ENCODE measurements at regions not wholly inside any gene's neighbourhood (a gene's known extent, or its start where the extent isn't known, plus 50 kb on each side); places are given as distances from the start of the nearest gene placed in this dataset.
"Not testable (repeated sequence)": the region's sequence is repeated elsewhere in the genome, so short reads cannot be mapped to it uniquely, and the experiment has no call there.

DNA sequence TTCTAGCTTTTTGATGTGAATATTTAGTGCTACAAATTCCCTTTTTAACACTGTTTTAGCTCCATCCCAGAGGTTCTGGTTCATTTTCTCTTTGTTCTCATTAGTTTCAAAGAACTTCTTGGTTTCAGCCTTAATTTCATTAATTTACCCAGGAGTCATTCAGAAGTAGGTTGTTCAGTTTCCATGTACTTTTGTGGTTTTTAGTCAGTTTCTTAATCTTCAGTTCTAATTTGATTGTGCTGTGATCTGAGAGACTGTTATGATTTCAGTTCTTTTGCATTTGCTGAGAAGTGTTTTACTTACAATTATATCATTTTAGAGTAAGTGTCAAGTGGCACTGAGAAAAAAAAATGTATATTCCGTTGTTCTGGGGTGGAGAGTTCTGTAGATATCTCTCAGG, 240.1 kb upstream of the RASA1 start:
- 77% methylated on average over 1 of the region's 1 CpG for WGBS
- DNase-seq (ENCODE audit: extremely low spot score), result no peak

GRCh38 chr5:87029951-87030350, 237.7 kb upstream of the RASA1 start:
- no peaks in the 10 kb centered on the region for H3K4me1 ChIP-seq (ENCODE audit: insufficient read depth)
- 69% methylated on average over 7 of the region's 7 CpGs for WGBS
- no peaks in the 10 kb centered on the region for H3K36me3 ChIP-seq (ENCODE audit: insufficient read depth)

More for the DNA sequence above, 240.1 kb upstream of the RASA1 start:
- H3K4me3 ChIP-seq (ENCODE audit: low read depth, low read length), result no peak overlapping the region
- H3K36me3 ChIP-seq (ENCODE audit: insufficient read depth), result no peaks in the 10 kb centered on the region
- no peak overlapping the region for H3K27ac ChIP-seq (ENCODE audit: low read depth)
- no peaks in the 10 kb centered on the region for H3K4me1 ChIP-seq (ENCODE audit: insufficient read depth)

DNA sequence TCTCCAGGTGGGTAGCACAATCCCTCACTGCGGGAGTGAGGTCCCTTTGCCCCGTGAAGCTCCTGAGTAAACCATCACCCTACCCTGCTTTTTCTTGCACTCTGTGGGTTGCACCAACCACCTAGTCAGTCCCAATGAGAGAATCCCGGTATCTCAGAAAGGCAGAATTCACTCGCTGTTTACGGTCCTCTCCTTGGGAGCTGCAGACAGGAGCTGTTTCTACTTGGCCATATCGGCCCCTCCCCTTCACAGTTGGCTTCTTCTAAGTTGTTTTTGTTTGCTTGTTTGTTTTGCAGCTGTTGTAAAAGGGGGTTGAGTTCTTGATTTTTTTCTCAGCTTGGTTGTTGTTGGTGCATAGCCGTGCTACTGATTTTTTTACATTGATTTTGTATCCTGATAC, 237.0 kb upstream of the RASA1 start:
- H3K4me3 ChIP-seq (ENCODE audit: low read depth, low read length), result no peak overlapping the region
- H3K4me1 ChIP-seq (ENCODE audit: insufficient read depth), result no peaks in the 10 kb centered on the region
- no peaks in the 10 kb centered on the region for H3K36me3 ChIP-seq (ENCODE audit: insufficient read depth)
- WGBS, result 83% methylated on average over 7 of the region's 7 CpGs
- H3K27ac ChIP-seq (ENCODE audit: low read depth), result no peak overlapping the region
- DNase-seq (ENCODE audit: extremely low spot score), result no peak

More at GRCh38 chr5:87029951-87030350, 237.7 kb upstream of the RASA1 start:
- no peak for DNase-seq (ENCODE audit: extremely low spot score)
- Histone ChIP-seq H3K4me3 (ENCODE audit: low read depth, low read length) (no peak overlapping the region), H3K27ac (ENCODE audit: low read depth) (no peak overlapping the region)

- Histone ChIP-seq H3K4me3 (ENCODE audit: low read depth, low read length) (no peak overlapping the region), H3K4me1 (ENCODE audit: insufficient read depth) (no peaks in the 10 kb centered on the region), H3K36me3 (ENCODE audit: insufficient read depth) (no peaks in the 10 kb centered on the region), H3K27ac (ENCODE audit: low read depth) (no peak overlapping the region)
- DNase-seq (ENCODE audit: extremely low spot score), result no peak
- WGBS, result 80% methylated on average over 2 of the region's 2 CpGs
Measured at GRCh38 chr5:87034557-87034956, 233.1 kb upstream of the RASA1 start.

GRCh38 chr5:87042554-87042953, 225.1 kb upstream of the RASA1 start:
- Histone ChIP-seq H3K4me3 (ENCODE audit: low read depth, low read length) (no peak overlapping the region), H3K4me1 (ENCODE audit: insufficient read depth) (no peaks in the 10 kb centered on the region), H3K36me3 (ENCODE audit: insufficient read depth) (no peaks in the 10 kb centered on the region), H3K27ac (ENCODE audit: low read depth) (no peak overlapping the region)
- whole genome bisulfite sequencing, result 84% methylated on average over 7 of the region's 7 CpGs
- no peak for DNase-seq (ENCODE audit: extremely low spot score)

DNA sequence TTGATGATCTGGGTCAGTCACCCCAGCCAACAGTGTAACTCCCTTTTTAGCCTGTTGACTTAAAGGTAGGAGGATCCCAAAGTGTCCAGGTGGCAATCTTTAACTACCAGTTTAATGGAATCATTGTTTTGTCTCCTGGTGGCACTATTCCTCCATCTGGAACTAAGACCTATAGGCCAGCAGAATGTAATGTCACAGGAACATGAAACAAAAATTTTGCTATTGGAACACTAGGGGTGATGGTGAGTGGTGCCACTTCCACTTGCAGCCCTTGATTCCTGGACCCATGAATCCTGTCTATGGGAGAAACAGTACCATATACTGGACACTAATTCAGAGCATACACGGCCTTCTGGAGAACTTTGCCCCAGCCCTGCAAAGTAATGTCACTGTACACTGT, 219.5 kb upstream of the RASA1 start:
- Histone ChIP-seq H3K27ac (ENCODE audit: low read depth) (no peak overlapping the region), H3K4me1 (ENCODE audit: insufficient read depth) (no peaks in the 10 kb centered on the region), H3K36me3 (ENCODE audit: insufficient read depth) (no peaks in the 10 kb centered on the region), H3K4me3 (ENCODE audit: low read depth, low read length) (no peak overlapping the region)
- DNase-seq (ENCODE audit: extremely low spot score), result no peak
- WGBS, result 87% methylated on average over 1 of the region's 1 CpG

DNA sequence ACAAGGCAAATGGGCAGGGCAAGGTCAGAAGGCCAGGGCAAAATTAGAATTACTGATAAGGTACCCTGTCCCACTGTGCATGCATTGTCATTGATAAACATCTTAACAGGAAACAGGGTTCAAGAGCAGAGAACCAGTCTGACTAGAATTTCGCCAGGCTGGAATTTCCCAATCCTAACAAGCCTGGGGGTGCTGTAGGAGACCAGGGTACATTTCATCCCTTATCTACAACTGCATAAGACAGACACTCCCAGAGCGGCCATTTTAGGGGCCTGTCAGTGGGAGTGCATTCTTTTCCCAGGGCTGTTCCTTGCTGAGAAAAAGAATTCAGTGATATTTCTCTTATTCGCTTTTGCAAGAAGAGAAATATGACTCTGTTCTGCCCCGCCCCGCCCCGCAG, 218.7 kb upstream of the RASA1 start:
- 74% methylated on average over 6 of the region's 6 CpGs for WGBS
- not testable (repeated sequence) for H3K27ac ChIP-seq (ENCODE audit: low read depth); H3K36me3 ChIP-seq (ENCODE audit: insufficient read depth); H3K4me1 ChIP-seq (ENCODE audit: insufficient read depth); H3K4me3 ChIP-seq (ENCODE audit: low read depth, low read length); DNase-seq (ENCODE audit: extremely low spot score)

DNA sequence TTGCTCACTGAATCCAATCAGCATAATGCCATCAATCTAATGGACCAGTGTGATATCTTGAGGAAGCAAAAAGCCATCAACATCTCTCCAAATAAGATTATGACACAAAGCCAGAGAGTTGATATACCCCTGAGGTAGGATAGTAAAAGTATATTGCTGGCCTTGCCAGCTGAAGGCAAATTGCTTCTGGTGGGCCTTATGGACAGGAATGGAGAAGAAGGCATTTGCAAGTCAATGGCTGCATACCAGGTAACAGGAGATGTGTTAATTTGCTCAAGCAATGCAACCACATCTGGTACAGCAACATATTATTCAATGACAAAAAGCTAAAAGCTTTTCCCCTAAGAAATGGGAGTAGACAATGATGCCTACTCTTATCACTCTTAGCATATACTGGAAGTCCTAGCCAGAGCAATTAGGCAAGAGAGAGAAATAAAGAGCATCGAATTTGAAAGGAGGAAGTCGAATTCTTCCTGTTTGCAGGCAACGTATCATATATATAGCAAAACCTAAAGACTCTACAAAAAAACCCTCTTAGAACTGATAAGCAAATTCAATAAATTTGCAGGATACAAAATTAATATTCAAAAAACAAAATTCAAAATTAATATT, 216.1 kb upstream of the RASA1 start:
- DNase-seq (ENCODE audit: extremely low spot score), result no peak
- no peak overlapping the region for H3K4me3 ChIP-seq (ENCODE audit: low read depth, low read length)
- H3K27ac ChIP-seq (ENCODE audit: low read depth), result no peak overlapping the region
- WGBS, result 81% methylated on average over 3 of the region's 3 CpGs
- no peaks in the 10 kb centered on the region for H3K4me1 ChIP-seq (ENCODE audit: insufficient read depth)
- no peaks in the 10 kb centered on the region for H3K36me3 ChIP-seq (ENCODE audit: insufficient read depth)

GRCh38 chr5:87053146-87053545, 214.5 kb upstream of the RASA1 start:
- no peaks in the 10 kb centered on the region for H3K4me1 ChIP-seq (ENCODE audit: insufficient read depth)
- no peak overlapping the region for H3K27ac ChIP-seq (ENCODE audit: low read depth)
- H3K36me3 ChIP-seq (ENCODE audit: insufficient read depth), result no peaks in the 10 kb centered on the region
- no peak overlapping the region for H3K4me3 ChIP-seq (ENCODE audit: low read depth, low read length)
- 47% methylated on average over 2 of the region's 2 CpGs for WGBS
- no peak for DNase-seq (ENCODE audit: extremely low spot score)

GRCh38 chr5:87054821-87055220, 212.9 kb upstream of the RASA1 start:
- H3K27ac ChIP-seq (ENCODE audit: low read depth), result no peak overlapping the region
- H3K4me3 ChIP-seq (ENCODE audit: low read depth, low read length), result no peak overlapping the region
- no peak for DNase-seq (ENCODE audit: extremely low spot score)
- no peaks in the 10 kb centered on the region for H3K4me1 ChIP-seq (ENCODE audit: insufficient read depth)
- no peaks in the 10 kb centered on the region for H3K36me3 ChIP-seq (ENCODE audit: insufficient read depth)

DNA sequence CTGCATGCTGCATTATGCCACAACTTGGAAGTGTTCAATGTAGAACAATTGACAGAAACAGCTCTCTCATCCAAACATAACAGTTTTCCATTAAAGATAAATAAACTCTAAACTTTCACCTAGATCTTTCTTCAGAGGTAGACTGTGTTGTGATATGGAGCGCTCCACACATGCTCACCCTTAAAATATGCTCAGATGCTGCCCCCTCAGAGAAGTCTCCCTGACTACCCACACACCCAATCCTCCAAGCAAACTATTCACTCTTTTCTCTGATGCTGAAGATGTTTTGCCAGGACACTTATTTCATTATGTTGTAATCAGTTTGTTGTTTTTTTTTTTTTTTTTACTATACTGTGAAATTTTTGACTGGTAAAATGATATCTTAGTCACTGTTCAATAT, 206.6 kb upstream of the RASA1 start:
- 89% methylated on average over 1 of the region's 1 CpG for WGBS
- no peak overlapping the region for H3K27ac ChIP-seq (ENCODE audit: low read depth)
- no peak overlapping the region for H3K4me3 ChIP-seq (ENCODE audit: low read depth, low read length)
- H3K4me1 ChIP-seq (ENCODE audit: insufficient read depth), result no peaks in the 10 kb centered on the region
- DNase-seq (ENCODE audit: extremely low spot score), result no peak
- no peaks in the 10 kb centered on the region for H3K36me3 ChIP-seq (ENCODE audit: insufficient read depth)

DNA sequence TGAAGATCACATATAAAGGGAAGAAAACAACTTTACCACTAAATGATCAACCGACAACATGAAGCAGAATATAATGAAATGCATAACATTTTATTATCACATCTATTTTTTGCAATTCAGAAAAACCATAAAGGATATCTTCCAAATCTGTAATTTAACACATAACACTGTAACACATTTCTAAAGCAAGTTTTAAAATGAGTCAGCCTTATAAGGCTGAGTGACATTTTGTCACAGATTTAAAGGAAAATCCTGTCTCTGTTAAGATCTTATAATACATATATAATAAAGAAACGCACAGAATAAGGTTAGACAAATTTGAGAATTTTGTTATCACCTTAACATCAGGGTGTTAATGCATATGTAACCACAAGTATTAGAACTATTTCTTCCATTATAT, 198.4 kb upstream of the RASA1 start:
- H3K36me3 ChIP-seq (ENCODE audit: insufficient read depth), result no peaks in the 10 kb centered on the region
- DNase-seq (ENCODE audit: extremely low spot score), result no peak
- 79% methylated on average over 2 of the region's 2 CpGs for WGBS

DNA sequence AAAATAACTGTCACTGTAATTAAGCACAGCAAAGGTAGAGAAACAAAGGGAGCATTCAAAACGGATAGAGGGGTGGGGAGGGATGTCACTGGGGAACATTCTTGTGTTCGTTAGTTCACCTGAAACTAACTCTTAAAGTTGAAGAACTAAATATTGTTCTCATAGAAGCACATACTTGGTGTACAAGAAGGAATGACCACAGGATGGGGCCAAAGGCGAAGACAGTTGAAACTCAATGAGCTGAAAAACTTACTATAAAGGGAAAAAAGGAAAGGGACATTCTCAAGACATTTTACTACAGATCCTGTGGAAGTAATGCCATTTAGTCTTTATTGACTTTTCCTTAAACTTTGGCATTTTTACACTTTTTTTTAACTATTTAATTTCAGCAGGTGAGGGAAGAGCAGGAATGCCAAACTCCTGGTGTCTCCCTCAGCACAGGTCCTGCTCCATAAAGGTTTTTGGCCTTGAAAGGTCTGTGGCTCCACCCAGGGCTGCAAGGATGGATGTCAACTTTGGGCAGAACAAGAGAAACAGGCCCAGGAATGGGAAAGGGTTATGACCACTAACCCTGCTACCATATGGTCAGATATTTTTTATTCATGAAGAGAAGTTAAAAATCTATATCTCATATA, 197.6 kb upstream of the RASA1 start:
- Histone ChIP-seq H3K36me3 (ENCODE audit: insufficient read depth) (no peaks in the 10 kb centered on the region), H3K4me3 (ENCODE audit: low read depth, low read length) (no peak overlapping the region), H3K27ac (ENCODE audit: low read depth) (no peak overlapping the region), H3K4me1 (ENCODE audit: insufficient read depth) (no peaks in the 10 kb centered on the region)
- 37% methylated on average over 3 of the region's 3 CpGs for WGBS
- DNase-seq (ENCODE audit: extremely low spot score), result no peak

More for the DNA sequence above, 198.4 kb upstream of the RASA1 start:
- Histone ChIP-seq H3K4me3 (ENCODE audit: low read depth, low read length) (no peak overlapping the region), H3K27ac (ENCODE audit: low read depth) (no peak overlapping the region), H3K4me1 (ENCODE audit: insufficient read depth) (no peaks in the 10 kb centered on the region)

DNA sequence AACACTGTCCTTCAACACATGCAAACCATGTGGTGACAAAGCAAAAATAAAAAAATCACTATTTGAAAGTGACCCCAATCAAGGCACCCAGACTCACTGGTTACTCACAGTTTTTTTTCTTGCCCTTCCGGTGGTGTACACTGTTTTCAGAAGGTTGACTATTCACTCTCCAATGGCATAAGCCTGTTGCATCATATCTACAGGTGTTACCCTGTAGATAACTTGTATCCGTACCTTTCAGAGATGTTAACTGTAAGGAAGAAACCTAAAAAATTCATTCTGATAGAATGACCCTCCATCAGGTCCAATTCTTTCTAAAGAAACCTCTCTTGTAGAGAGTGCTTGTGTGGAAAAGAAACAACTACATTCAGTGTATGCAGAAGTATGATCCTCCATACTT, 193.6 kb upstream of the RASA1 start:
- Histone ChIP-seq H3K27ac (ENCODE audit: low read depth) (no peak overlapping the region), H3K36me3 (ENCODE audit: insufficient read depth) (no peaks in the 10 kb centered on the region), H3K4me1 (ENCODE audit: insufficient read depth) (no peaks in the 10 kb centered on the region), H3K4me3 (ENCODE audit: low read depth, low read length) (no peak overlapping the region)
- no peak for DNase-seq (ENCODE audit: extremely low spot score)
- WGBS, result 93% methylated on average over 2 of the region's 2 CpGs
